GM13976 (cell line): ENCODE measurements at regions not wholly inside any gene's neighbourhood (a gene's known extent, or its start where the extent isn't known, plus 50 kb on each side); places are given as distances from the start of the nearest gene placed in this dataset.
A peak's percentile ranks its signal among the peaks of the same experiment; 100 is the strongest.

Experiments
- DNase-seq: peaks from one replicate; pipeline ENCODE4 v3.0.0; 2012; ENCODE audit warnings: low spot score
- CTCF ChIP-seq: IDR thresholded peaks from 2 replicates; pipeline ENCODE4 v1.5.1; 2012; ENCODE audit warnings: borderline replicate concordance, mild to moderate bottlenecking; ENCODE audit not compliant: insufficient read depth; ENCODE audit errors: extremely low read depth, missing control alignments, control extremely low read depth
- in situ Hi-C: fragments of 300-500 bp; cut with MboI; formaldehyde crosslinking; loops from one replicate; pipeline ENCODE4 v1.12.0; 2022; ENCODE audit warnings: low sequenced_read_pairs, mixed read lengths, inconsistent platforms; ENCODE audit not compliant: unreplicated experiment

- DNase-seq = peak; percentile 52
- in situ Hi-C loops = loop anchor here (10.0 to 25.0 kb wide), 2 partner anchors 617 to 1019 kb away; no protein-coding TSS in a partner anchor
- peak; percentile 67 for TF ChIP-seq CTCF
Observed at GRCh38 chr18:51668101-51668500, 470.6 kb upstream of the MEX3C start.

GRCh38 chr18:51668607-51669006 is 471.1 kb upstream of the MEX3C start:
- DNase-seq = no peak
- no peak for TF ChIP-seq CTCF
- in situ Hi-C loops = loop anchor here (10.0 to 25.0 kb wide), 2 partner anchors 616 to 1019 kb away; no protein-coding TSS in a partner anchor

- DNase-seq = no peak
- in situ Hi-C loops = no loop called here
- TF ChIP-seq CTCF = no peak
Observed at GRCh38 chr18:51686590-51686989, 489.1 kb upstream of the MEX3C start.

GRCh38 chr18:51687845-51688585 is 490.5 kb upstream of the MEX3C start:
- DNase-seq = no peak
- in situ Hi-C loops = no loop called here
- no peak for TF ChIP-seq CTCF

- DNase-seq = no peak
- no peak for TF ChIP-seq CTCF
- in situ Hi-C loops = no loop called here
Observed at GRCh38 chr18:51692612-51693011, 495.1 kb upstream of the MEX3C start.

GRCh38 chr18:51711298-51711889 is 513.9 kb upstream of the MEX3C start:
- in situ Hi-C loops = no loop called here
- DNase-seq = peak; percentile 29
- no peak for TF ChIP-seq CTCF
